ENCODE measurements at regions not wholly inside any gene's neighbourhood (a gene's known extent, or its start where the extent isn't known, plus 50 kb on each side); places are given as distances from the start of the nearest gene placed in this dataset.

- H3K27ac ChIP-seq, result no peak overlapping the region
Observed at GRCh38 chr10:124144536-124144935, 51.1 kb upstream of the CHST15 start.

GRCh38 chr10:124143721-124144120 lies 50.3 kb upstream of the CHST15 start:
- DNase-seq, result no peak
- Histone ChIP-seq H3K9me3 (ENCODE audit: severe bottlenecking) (no peaks in the 10 kb centered on the region), H3K36me3 (no peaks in the 10 kb centered on the region), H3K27me3 (ENCODE audit: insufficient read depth, low read depth, severe bottlenecking) (no peaks in the 10 kb centered on the region), H3K27ac (no peak overlapping the region), H3K4me3 (ENCODE audit: low read depth, low read length) (no peak overlapping the region)
- TF ChIP-seq CTCF (IDR thresholded peaks at IDR 0.05; ENCODE audit: low read depth, low read length), result no peak

More at GRCh38 chr10:124144536-124144935, 51.1 kb upstream of the CHST15 start:
- Histone ChIP-seq H3K27me3 (ENCODE audit: insufficient read depth, low read depth, severe bottlenecking) (no peaks in the 10 kb centered on the region), H3K4me3 (ENCODE audit: low read depth, low read length) (no peak overlapping the region), H3K9me3 (ENCODE audit: severe bottlenecking) (no peaks in the 10 kb centered on the region), H3K36me3 (no peaks in the 10 kb centered on the region)
- DNase-seq, result no peak
- TF ChIP-seq CTCF (IDR thresholded peaks at IDR 0.05; ENCODE audit: low read depth, low read length), result no peak
